Activated CD8-positive, alpha-beta memory T cell treated with anti-CD3 and anti-CD28 coated beads, Interleukin-2, amount 10 ng/mL, durations not matched to agents 7 days and 5 days (primary cell): ENCODE measurements at regions not wholly inside any gene's neighbourhood (a gene's known extent, or its start where the extent isn't known, plus 50 kb on each side); places are given as distances from the start of the nearest gene placed in this dataset.

Experiments used
- ATAC-seq: fragments of 150-1000 bp; cut with Tn5 transposase; one replicate; pipeline ENCODE4 v1.10.0; 2021; ENCODE audit warnings: moderate library complexity
- CTCF ChIA-PET: fragments of 350-600 bp; sonication (Branson Sonifier 250); formaldehyde crosslinking; loops from one replicate; lab custom pipeline; 2021; ENCODE audit warnings: antibody characterized with exemption; lab: Charles Lee
- DNase-seq: peaks from one replicate; pipeline ENCODE4 v3.0.0-alpha.2; 2020
- H3K27ac Mint-ChIP-seq: one replicate; pipeline ENCODE4 v1.8.0; 2021; ENCODE audit warnings: mild to moderate bottlenecking, mixed read lengths
- H3K27me3 Mint-ChIP-seq: one replicate; pipeline ENCODE4 v1.8.0; 2021; ENCODE audit warnings: mixed read lengths
- H3K36me3 Mint-ChIP-seq: one replicate; pipeline ENCODE4 v1.8.0; 2021; ENCODE audit warnings: mild to moderate bottlenecking, mixed read lengths
- H3K4me1 Mint-ChIP-seq: one replicate; pipeline ENCODE4 v1.8.0; 2021; ENCODE audit warnings: mixed read lengths
- H3K4me3 Mint-ChIP-seq: one replicate; pipeline ENCODE4 v1.8.0; 2021; ENCODE audit warnings: mild to moderate bottlenecking, moderate library complexity, mixed read lengths
- H3K9me3 Mint-ChIP-seq: one replicate; pipeline ENCODE4 v1.8.0; 2022; ENCODE audit warnings: low read depth, mixed read lengths

DNA sequence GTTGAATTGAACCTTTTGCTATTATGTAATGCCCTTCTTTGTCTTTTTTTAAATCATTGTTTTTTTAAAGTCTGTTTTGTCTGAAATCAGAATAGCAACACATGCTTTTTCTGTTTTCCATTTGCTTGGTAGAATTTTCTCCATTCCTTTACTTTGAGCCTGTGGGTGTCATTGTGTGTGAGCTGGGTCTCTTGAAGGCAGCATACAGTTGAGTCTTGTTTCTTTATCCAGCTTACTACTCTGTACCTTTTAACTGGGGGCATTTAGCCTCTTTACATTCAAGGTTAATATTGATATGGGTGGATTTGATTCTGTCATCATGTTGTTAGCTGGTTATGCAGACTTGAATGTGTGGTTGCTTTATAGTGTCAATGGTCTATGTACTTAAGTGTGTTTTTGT is 292.0 kb downstream of the MAP2K4 start:
- ATAC-seq: no peak
- CTCF ChIA-PET: no interaction called here
- no peak overlapping the region for H3K4me3 Mint-ChIP-seq

DNA sequence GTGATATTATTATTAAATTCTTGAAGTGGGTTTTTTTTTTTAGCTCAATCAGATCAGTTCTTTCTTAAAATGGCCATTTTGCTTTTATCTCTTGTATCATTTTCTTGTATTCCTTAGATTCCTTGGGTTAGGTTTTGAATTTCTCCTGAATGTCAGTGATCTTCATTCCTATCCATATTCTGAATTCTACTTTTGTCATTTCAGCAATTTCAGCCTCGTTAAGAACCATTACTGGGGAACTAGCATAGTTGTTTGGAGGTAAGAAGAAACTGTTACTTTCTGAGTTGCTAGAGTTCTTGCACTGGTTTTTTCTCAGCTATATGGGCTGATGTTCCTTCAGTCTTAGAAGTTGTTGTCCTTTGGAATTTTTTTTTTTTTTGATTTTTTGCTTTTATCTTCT is 293.1 kb downstream of the MAP2K4 start:
- Mint-ChIP-seq H3K9me3 (peaks cover 9% of the 10 kb centered on the region), H3K4me1 (no peaks in the 10 kb centered on the region), H3K27me3 (no peaks in the 10 kb centered on the region), H3K4me3 (no peak overlapping the region), H3K36me3 (no peaks in the 10 kb centered on the region), H3K27ac (no peak overlapping the region)
- CTCF ChIA-PET: no interaction called here
- DNase-seq (no peak), ATAC-seq (no peak)

More for the DNA sequence above, 292.0 kb downstream of the MAP2K4 start:
- no peak for DNase-seq
- Mint-ChIP-seq H3K27me3 (no peaks in the 10 kb centered on the region), H3K4me1 (no peaks in the 10 kb centered on the region), H3K27ac (no peak overlapping the region), H3K9me3 (peaks cover 11% of the 10 kb centered on the region), H3K36me3 (no peaks in the 10 kb centered on the region)

DNA sequence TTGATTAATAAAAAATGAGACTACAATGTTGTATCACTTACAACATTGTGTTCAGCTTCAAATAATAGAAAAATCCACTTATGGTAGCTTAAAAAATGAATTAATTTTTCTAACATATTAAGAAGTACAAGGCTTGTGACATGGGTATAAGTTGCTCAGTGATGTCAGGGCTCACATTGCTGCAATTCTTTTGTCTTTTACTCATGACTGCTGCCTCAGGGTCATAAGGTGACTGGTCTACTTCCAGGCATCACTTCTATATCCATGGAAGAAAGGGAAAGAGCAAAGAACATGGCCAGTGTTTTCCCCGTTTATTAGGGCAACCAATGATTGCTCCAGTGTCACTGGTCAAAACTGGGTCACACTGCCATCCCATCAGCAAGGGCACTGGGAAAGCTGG is 295.3 kb downstream of the MAP2K4 start:
- CTCF ChIA-PET: no interaction called here
- Mint-ChIP-seq H3K27me3 (no peaks in the 10 kb centered on the region), H3K27ac (no peak overlapping the region), H3K9me3 (peaks cover 9% of the 10 kb centered on the region), H3K36me3 (no peaks in the 10 kb centered on the region), H3K4me1 (no peaks in the 10 kb centered on the region), H3K4me3 (no peak overlapping the region)
- DNase-seq (no peak), ATAC-seq (no peak)

DNA sequence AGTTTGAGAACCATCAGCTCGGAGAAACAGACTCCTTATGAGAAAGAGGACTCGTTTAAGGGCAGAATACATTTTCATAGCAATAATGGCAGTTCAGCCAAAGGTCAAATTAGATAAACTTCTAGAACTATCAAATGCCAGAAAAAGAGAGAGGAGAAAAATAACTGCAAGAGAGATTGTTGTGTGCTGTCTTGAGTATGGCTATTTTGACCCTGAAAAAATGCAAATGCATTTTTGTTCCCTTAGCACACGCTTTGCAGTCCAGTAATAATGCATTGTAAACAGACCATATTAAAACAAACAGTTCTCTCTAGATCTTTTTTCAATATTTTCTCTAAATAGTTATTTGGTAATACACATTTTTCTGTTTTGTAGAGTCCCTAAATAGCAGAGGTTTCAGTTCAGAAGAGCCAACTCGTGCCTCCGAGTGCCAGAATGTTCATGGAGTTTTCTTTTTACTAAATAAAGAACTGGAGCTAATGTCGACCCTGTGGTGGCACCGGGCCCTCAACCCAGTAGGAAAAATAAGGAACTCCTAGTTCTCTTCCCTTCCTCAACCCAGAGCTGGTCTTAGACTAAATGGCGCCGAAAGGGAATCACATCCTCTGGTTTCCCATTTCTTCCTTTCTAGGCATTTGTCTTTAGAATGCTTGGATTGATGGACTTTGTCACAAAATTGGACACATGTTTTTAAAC is 298.0 kb downstream of the MAP2K4 start:
- ATAC-seq (no peak), DNase-seq (no peak)
- CTCF ChIA-PET: no interaction called here
- H3K4me3 Mint-ChIP-seq: no peak overlapping the region
- H3K27ac Mint-ChIP-seq: no peak overlapping the region
- peaks cover 13% of the 10 kb centered on the region for H3K9me3 Mint-ChIP-seq
- H3K4me1 Mint-ChIP-seq: no peaks in the 10 kb centered on the region
- H3K27me3 Mint-ChIP-seq: no peaks in the 10 kb centered on the region
- H3K36me3 Mint-ChIP-seq: no peaks in the 10 kb centered on the region

DNA sequence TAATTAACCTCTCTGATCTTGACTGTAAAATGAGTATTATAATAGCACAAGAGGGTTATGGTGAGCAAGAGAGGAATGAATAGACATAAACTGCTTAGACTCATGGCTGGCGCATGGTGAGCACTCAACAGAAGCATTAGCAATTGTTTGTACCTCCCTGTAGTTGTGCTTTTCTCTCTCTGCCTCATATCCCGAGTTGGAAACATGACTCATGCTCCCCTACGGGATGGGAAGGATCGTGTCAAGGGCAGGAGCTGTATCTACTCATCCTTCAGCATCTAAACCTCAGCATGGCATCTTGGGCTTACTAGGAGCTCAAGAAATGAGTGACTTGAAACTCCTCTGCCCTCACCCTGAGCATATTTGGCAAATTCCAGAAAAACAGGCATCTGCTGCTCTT is 299.6 kb downstream of the MAP2K4 start:
- no peak for ATAC-seq
- Mint-ChIP-seq H3K27ac (no peak overlapping the region), H3K9me3 (peaks cover 10% of the 10 kb centered on the region), H3K4me1 (no peaks in the 10 kb centered on the region), H3K36me3 (no peaks in the 10 kb centered on the region), H3K27me3 (no peaks in the 10 kb centered on the region), H3K4me3 (no peak overlapping the region)
- CTCF ChIA-PET: no interaction called here
- DNase-seq: no peak

DNA sequence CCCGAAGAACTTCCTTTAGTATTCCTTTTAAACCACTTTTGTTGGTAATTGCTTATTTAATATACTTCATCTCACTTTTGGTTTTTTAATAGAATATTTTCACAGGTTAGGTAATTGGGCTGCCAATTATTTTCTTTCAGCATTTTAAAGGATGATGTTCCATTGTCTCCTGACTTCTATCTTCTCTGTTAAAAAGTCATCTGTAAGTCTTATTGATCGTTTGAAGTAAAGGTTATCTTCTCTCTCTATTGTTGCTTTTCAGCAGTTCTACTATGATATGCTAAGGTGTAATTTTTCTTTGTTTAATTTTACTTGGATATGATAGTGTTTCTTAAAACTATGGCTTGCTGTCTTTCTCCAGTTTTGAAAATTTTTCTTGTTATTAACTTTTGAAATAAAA is 307.5 kb downstream of the MAP2K4 start:
- H3K4me3 Mint-ChIP-seq: no peak overlapping the region
- ATAC-seq (no peak), DNase-seq (no peak)

DNA sequence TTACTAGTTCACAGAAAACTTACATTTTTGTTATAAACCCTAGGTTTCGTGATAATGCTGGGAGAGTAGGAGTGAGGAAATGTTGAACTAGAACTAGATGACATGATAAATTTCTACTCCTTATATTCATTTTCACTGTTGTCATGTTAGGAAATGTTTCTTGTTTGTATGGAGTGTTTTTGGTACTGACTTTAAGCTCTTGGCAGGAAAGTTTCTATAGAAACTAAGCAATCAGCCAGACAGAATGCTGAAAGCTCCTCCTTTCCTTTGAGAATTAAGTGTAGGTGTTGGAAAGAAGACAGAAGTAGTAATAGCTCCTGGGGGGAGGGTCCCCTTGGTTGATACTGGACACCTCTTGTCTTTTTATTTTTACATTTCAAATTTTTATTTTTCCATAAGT is 309.8 kb downstream of the MAP2K4 start:
- Mint-ChIP-seq H3K4me3 (no peak overlapping the region), H3K9me3 (peaks cover 12% of the 10 kb centered on the region), H3K36me3 (no peaks in the 10 kb centered on the region), H3K4me1 (no peaks in the 10 kb centered on the region), H3K27ac (no peak overlapping the region), H3K27me3 (no peaks in the 10 kb centered on the region)
- no peak for ATAC-seq
- no peak for DNase-seq
- CTCF ChIA-PET: no interaction called here

More for the DNA sequence above, 307.5 kb downstream of the MAP2K4 start:
- CTCF ChIA-PET: no interaction called here
- H3K27me3 Mint-ChIP-seq: no peaks in the 10 kb centered on the region
- H3K27ac Mint-ChIP-seq: no peak overlapping the region
- H3K4me1 Mint-ChIP-seq: no peaks in the 10 kb centered on the region
- H3K36me3 Mint-ChIP-seq: no peaks in the 10 kb centered on the region
- H3K9me3 Mint-ChIP-seq: peaks cover 16% of the 10 kb centered on the region

DNA sequence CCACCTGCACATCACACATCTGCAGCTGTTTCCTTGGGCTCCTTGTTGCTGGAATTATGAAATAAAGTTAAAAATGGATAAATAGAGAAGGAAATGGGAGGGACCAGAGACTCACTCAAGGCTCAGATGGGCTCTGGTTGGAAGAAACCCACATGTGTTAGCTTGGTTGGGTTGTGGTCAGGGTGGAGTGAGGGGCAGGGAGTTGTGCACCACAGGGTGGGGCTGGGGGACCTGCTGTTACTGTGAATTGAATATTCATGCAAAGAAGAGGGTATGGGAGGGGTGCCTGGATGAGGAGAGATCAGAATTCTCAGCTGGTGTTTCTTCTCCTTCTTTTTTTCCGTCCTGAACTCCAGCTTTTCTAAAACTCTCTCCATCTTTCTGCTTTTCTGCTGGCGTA is 320.7 kb downstream of the MAP2K4 start:
- Mint-ChIP-seq H3K27me3 (no peaks in the 10 kb centered on the region), H3K27ac (no peak overlapping the region), H3K36me3 (no peaks in the 10 kb centered on the region), H3K4me1 (no peaks in the 10 kb centered on the region), H3K4me3 (no peak overlapping the region), H3K9me3 (peaks cover 8% of the 10 kb centered on the region)
- CTCF ChIA-PET: no interaction called here
- DNase-seq (no peak), ATAC-seq (no peak)

DNA sequence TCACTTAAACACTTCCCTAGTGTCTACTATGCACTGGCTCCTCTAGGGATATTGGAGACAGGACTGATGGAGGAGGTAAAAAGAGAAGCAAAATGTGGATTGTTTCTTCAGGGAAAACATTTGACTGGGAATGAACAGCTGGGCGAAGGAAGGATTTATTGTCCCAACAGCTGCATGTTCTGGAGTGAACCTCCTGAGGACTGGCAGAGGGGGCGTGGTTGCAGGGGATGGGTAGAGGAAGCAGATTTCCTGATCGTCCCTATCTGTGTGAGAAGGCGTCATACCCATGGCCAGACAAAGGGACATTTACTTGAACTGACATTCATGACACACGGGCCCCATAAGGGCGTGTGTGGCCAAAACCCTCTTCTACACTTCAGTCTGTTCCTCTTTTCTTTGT is 321.5 kb downstream of the MAP2K4 start:
- peaks cover 8% of the 10 kb centered on the region for H3K9me3 Mint-ChIP-seq
- no peaks in the 10 kb centered on the region for H3K36me3 Mint-ChIP-seq
- no peak overlapping the region for H3K4me3 Mint-ChIP-seq
- DNase-seq (no peak), ATAC-seq (no peak)
- H3K27ac Mint-ChIP-seq: no peak overlapping the region
- no peaks in the 10 kb centered on the region for H3K27me3 Mint-ChIP-seq
- no peaks in the 10 kb centered on the region for H3K4me1 Mint-ChIP-seq
- CTCF ChIA-PET: no interaction called here

DNA sequence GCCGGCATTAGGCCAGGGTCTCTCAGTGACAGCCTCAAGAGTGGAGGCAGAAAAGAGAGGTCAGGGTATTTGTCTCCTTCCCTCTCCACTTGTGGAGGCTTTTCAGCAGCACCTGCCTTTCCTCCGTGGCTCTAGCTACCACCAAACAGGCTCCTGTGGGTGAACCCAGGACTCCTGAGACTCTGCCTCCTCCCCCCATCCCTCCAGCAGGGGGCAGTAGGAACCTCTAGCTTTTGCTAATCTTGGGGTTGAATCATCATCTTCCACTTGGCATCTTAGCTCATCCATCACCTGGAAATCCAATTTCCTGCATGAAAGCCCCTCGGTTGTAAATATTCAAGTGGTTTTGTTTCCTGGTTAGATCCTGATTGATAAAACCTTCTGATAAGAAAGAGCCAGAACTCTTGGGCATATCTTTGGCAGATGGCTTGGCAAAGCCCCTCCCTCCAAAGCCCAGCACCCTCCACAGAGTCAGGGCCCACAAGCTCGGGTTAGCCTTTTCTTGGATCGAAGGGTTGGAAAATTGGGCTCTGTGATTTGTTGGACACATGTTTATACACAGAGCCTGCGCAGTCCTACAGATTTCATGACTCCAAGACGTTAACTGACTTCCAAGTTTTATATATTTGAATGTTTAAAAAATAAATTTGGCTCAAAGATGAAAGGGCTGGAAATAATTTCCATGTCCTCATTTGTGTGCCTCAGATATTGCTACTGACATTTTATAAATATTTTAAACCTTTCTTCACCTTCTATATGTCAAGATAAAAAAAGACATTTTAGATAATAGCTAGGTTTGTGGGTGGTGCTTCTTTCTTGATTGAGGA is 322.1 kb downstream of the MAP2K4 start:
- Mint-ChIP-seq H3K36me3 (no peaks in the 10 kb centered on the region), H3K27ac (no peak overlapping the region), H3K4me1 (no peaks in the 10 kb centered on the region), H3K4me3 (no peak overlapping the region), H3K9me3 (peaks cover 8% of the 10 kb centered on the region), H3K27me3 (no peaks in the 10 kb centered on the region)
- ATAC-seq (no peak), DNase-seq (no peak)
- CTCF ChIA-PET: no interaction called here

DNA sequence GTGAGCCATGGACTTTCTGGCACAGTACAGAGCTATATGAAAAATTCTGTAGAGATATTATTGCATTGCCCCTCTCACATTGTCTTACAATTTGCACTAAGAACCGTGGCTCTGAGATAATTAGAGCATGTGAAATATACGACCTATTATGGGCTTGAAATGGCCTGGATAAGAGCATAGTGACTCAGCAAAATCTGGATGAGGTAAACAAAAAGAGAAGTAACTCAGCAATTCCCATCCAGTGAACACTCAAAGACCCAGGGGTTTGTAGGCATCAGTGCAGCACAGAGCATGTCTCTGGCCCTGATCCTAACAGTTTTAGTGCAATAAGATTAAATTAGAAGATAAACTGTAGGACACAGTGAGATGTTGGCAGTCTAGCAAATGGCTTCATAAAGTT is 317.2 kb upstream of the MYOCD start:
- Mint-ChIP-seq H3K27me3 (no peaks in the 10 kb centered on the region), H3K36me3 (no peaks in the 10 kb centered on the region), H3K27ac (no peak overlapping the region), H3K9me3 (peaks cover 4% of the 10 kb centered on the region), H3K4me1 (no peaks in the 10 kb centered on the region), H3K4me3 (no peak overlapping the region)
- CTCF ChIA-PET: no interaction called here
- no peak for DNase-seq
- no peak for ATAC-seq

DNA sequence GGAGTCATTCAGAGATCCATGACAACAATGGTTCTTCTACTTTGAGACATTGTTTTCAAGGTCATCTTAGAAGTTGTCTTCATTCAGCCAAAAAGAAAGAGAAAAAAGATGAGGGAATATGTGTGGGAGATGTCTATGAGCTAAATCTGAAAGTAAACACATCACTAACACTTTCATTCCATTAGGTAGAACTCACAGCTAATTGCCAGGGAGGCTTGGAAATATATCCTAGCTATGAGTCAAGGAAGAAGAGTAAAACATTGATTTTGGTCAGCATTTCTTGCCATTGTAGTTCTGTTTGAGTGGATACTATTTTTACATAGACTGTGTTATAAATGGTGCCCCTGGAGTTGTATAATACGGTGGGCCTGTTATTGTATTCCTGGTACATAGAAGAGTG is 316.4 kb upstream of the MYOCD start:
- H3K9me3 Mint-ChIP-seq: peaks cover 4% of the 10 kb centered on the region
- H3K4me1 Mint-ChIP-seq: no peaks in the 10 kb centered on the region
- H3K4me3 Mint-ChIP-seq: no peak overlapping the region
- H3K36me3 Mint-ChIP-seq: no peaks in the 10 kb centered on the region
- H3K27me3 Mint-ChIP-seq: no peaks in the 10 kb centered on the region
- no peak overlapping the region for H3K27ac Mint-ChIP-seq
- CTCF ChIA-PET: no interaction called here
- ATAC-seq (no peak), DNase-seq (no peak)

DNA sequence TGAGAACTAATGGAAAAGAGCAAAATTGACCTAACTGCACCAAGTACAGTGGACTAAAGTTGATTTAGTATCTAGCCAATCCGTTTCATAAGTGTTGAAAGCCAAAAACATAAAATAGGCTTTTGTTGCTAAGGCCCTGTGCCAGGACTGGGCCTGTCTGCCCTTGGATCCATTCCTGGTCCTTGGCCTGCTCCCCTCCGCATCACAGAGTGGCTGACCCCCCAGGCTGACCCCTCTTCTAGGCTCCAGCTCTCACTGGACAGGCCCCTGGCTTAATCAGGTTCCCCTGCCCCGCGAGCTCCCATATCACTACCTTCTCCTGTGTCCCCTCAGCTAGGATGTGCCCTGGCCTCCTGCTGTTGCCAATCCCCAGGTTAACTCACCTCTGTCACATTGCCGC is 313.6 kb upstream of the MYOCD start:
- no peaks in the 10 kb centered on the region for H3K4me1 Mint-ChIP-seq

DNA sequence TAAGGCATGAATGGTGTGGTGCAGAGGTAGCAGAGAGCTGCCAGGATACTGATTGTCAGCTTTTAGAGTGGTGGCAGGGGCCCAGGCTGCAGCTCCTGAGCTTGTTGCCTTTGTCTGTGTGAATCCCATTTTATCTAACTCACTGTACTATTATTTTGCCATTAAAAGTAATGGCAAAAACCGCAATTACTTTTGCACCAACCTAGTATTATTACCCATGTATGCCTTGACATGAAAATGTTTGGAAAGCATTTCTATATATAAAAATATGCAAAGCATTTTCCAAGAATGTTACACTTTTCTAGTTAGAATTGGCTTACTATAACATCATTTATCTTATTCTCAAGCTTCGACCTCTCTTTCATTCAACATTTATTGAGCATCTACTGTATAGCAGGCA is 308.1 kb upstream of the MYOCD start:
- Mint-ChIP-seq H3K9me3 (peaks cover 2% of the 10 kb centered on the region), H3K36me3 (no peaks in the 10 kb centered on the region), H3K4me3 (no peak overlapping the region), H3K27ac (no peak overlapping the region), H3K27me3 (no peaks in the 10 kb centered on the region), H3K4me1 (no peaks in the 10 kb centered on the region)
- no peak for ATAC-seq
- no peak for DNase-seq
- CTCF ChIA-PET: no interaction called here

More for the DNA sequence above, 313.6 kb upstream of the MYOCD start:
- DNase-seq (no peak), ATAC-seq (no peak)
- H3K27me3 Mint-ChIP-seq: no peaks in the 10 kb centered on the region
- no peaks in the 10 kb centered on the region for H3K36me3 Mint-ChIP-seq
- no peak overlapping the region for H3K4me3 Mint-ChIP-seq
- peaks cover 4% of the 10 kb centered on the region for H3K9me3 Mint-ChIP-seq
- no peak overlapping the region for H3K27ac Mint-ChIP-seq
- CTCF ChIA-PET: no interaction called here
